Heart right ventricle (tissue), 16 donors: ENCODE measurements at regions not wholly inside any gene's neighbourhood (a gene's known extent, or its start where the extent isn't known, plus 50 kb on each side); places are given as distances from the start of the nearest gene placed in this dataset.

Experiments used
- ATAC-seq, 8 donors: fragments of 200-7000 bp; cut with Tn5 transposase; one replicate each; pipeline ENCODE4 v1.9.1; 2020; ENCODE audit warnings: mild to moderate bottlenecking in 8 of 8, moderate library complexity in 8 of 8, moderate number of reproducible peaks in 1 of 8
- DNase-seq, 2 donors: peaks; one replicate each; pipeline ENCODE4 v3.0.0-alpha.2; 2020
- H3K27ac ChIP-seq, 10 donors: fragments of 200-600 bp; sonication (generic) in 2 of 10; one replicate each; pipeline versions ENCODE4 v1.5.0 to v1.8.0; 2020 to 2022; ENCODE audit warnings: mild to moderate bottlenecking in 3 of 10
- H3K27me3 ChIP-seq, 7 donors: fragments of 200-600 bp; one replicate each; pipeline ENCODE4 v1.8.0; 2021 to 2022; ENCODE audit warnings: mild to moderate bottlenecking in 2 of 7
- H3K36me3 ChIP-seq, 9 donors: fragments of 200-600 bp; sonication (generic) in 1 of 9; one replicate each; pipeline versions ENCODE4 v1.5.0 to v1.8.0; 2020 to 2022; ENCODE audit warnings: mild to moderate bottlenecking in 2 of 9
- H3K4me1 ChIP-seq, 9 donors: fragments of 200-600 bp; sonication (generic) in 1 of 9; one replicate each; pipeline versions ENCODE4 v1.5.0 to v1.8.0; 2020 to 2022; ENCODE audit warnings: mild to moderate bottlenecking in 4 of 9
- H3K4me3 ChIP-seq, 10 donors: fragments of 200-600 bp; sonication (generic) in 2 of 10; one replicate each; pipeline versions ENCODE4 v1.5.0 to v1.8.0; 2020 to 2022; ENCODE audit warnings: mild to moderate bottlenecking in 7 of 10, moderate library complexity in 2 of 10
- H3K9me3 ChIP-seq, 11 donors: fragments of 200-600 bp in 10 of 11; sonication (generic) in 2 of 11; one replicate each; pipeline versions ENCODE4 v1.5.0 to v1.8.0; 2013 to 2022; ENCODE audit warnings: mild to moderate bottlenecking in 2 of 11, control low read depth in 1 of 11, moderate library complexity in 1 of 11
- WGBS, 2 donors: extraction: QIAGEN DNeasy Blood & Tissue Kit; methylation state at CpG; one replicate each; pipeline ENCODE4 v1.1.7; 2013; ENCODE audit warnings: inconsistent platforms in 1 of 2; 5-methylcytosine and 5-hydroxymethylcytosine counted together
- intact Hi-C, 10 donors: fragments of 100-400 bp; cut with DNase I; formaldehyde crosslinking; loops; one replicate each; pipeline versions ENCODE4 v1.11.1 to v1.14.2; 2022
- TF ChIP-seq, protein P1 (sequence below), 9 donors: fragments of 200-600 bp; sonication (generic) in 2 of 9; IDR thresholded peaks; one replicate each; pipeline versions ENCODE4 v1.5.0 to v1.8.0; 2021 to 2022; ENCODE audit warnings: antibody characterized with exemption in 9 of 9, mild to moderate bottlenecking in 5 of 9, moderate library complexity in 1 of 9
- donor health status: Arrhythmogenic right ventricular cardiomyopathy.
- donor health status: ischemic (EF 13 %, LVEDD 7.1; RV severe dilation, severe dysfunction).
- donor health status: healthy with polysubstance abuse.
- donor health status: DM: no; HTN: yes; CAD: no.
- donor health status: DM: no; HTN: no; CAD: no.
- donor health status: ischemic (EF 25% LVEDD 6.9; RV normal size, moderate dysfunction).
- donor health status: ischemic (EF 25% LVEDD 5.7; RV mildly dilated, moderate dysfunction).
- donor health status: healthy.
- donor health status: DM: yes; HTN: yes; CAD: no.
- donor health status: Ischemic cardiomyopathy.
- donor health status: ischemic (EF 35%, LVEDD 5.7; RV mildly dilated, moderate dysfunction).
- donor health status: nonischemic (EF 11% LVEDD 7.7; RV severe dilation, severe dysfunction).
- donor health status: DM: yes; HTN: yes; CAD: no.
- donor health status: PGD.
- donor health status: ischemic (EF 29% LVEDD 5.4; RV normal size, mild dysfunction).
- donor health status: nonischemic (EF 23%, LVEDD 6.1; RV moderate dilation, normal function).

DNA sequence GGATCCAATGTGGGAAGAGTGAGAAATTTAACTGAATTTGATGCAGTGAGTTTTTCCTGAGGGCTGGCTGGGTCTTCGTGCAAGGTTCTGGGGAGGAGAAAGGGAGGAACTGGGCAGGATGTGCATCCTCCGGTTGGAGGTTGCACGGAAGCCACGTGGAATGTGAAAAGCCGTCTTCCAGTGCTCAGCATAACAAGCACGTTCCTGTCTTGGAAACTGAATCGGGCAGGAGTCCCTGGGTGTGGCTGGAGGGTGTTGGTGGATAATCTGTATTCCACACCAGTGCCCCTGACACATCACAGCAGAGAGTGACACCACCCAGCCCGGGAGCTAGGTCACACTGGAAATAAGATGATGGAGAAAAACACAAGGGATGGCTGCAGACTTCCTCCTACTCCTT, 154.3 kb downstream of the C5orf15 start:
- Histone ChIP-seq H3K27ac (no peak overlapping the region), H3K36me3 (no peaks in the 10 kb centered on the region), H3K27me3 (peaks cover 0 to 12% (median 0%) of the 10 kb centered on the region in 7 donors), H3K9me3 (no peaks in the 10 kb centered on the region), H3K4me1 (peaks cover 0 to 18% (median 7%) of the 10 kb centered on the region in 9 donors), H3K4me3 (no peak overlapping the region)
- DNase-seq (no peak), ATAC-seq (no peak)
- 27 to 38% methylated on average over 8 of the region's 8 CpGs for WGBS, 2 donors
- intact Hi-C loops: no loop called here
- TF ChIP-seq, protein P1, sequence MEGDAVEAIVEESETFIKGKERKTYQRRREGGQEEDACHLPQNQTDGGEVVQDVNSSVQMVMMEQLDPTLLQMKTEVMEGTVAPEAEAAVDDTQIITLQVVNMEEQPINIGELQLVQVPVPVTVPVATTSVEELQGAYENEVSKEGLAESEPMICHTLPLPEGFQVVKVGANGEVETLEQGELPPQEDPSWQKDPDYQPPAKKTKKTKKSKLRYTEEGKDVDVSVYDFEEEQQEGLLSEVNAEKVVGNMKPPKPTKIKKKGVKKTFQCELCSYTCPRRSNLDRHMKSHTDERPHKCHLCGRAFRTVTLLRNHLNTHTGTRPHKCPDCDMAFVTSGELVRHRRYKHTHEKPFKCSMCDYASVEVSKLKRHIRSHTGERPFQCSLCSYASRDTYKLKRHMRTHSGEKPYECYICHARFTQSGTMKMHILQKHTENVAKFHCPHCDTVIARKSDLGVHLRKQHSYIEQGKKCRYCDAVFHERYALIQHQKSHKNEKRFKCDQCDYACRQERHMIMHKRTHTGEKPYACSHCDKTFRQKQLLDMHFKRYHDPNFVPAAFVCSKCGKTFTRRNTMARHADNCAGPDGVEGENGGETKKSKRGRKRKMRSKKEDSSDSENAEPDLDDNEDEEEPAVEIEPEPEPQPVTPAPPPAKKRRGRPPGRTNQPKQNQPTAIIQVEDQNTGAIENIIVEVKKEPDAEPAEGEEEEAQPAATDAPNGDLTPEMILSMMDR (IDR thresholded peaks at IDR 0.05): no peak

DNA sequence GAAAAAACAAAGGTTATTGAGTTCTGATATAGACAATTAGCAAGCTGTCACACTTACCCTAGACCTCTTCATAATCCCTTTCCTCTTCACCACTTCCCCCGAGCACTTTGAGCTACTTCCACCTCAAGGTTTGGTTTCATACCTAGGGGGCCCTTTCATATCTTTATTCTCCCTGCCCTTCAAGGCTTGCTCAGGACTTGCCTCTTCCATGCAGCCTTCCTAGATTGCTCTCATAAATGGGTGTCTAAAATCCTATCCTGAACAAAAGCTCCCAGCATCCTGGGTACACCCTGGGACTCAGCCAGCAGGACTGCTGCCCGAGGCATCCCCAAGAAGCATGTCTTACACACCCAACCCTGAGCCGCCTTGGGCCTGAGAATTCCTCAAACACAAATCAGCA, 157.3 kb downstream of the C5orf15 start:
- Histone ChIP-seq H3K9me3 (no peaks in the 10 kb centered on the region), H3K36me3 (no peaks in the 10 kb centered on the region), H3K4me3 (no peak overlapping the region), H3K4me1 (no peaks in the 10 kb centered on the region), H3K27me3 (peaks cover 0 to 24% (median 0%) of the 10 kb centered on the region in 7 donors), H3K27ac (no peak overlapping the region)
- TF ChIP-seq, protein P1 (IDR thresholded peaks at IDR 0.05): no peak
- WGBS, 2 donors: 86 to 95% methylated on average over 3 of the region's 3 CpGs
- intact Hi-C loops: no loop called here
- ATAC-seq (no peak), DNase-seq (no peak)

- Histone ChIP-seq H3K9me3 (no peaks in the 10 kb centered on the region), H3K27me3 (peaks cover 0 to 24% (median 0%) of the 10 kb centered on the region in 7 donors), H3K4me1 (no peaks in the 10 kb centered on the region), H3K36me3 (no peaks in the 10 kb centered on the region), H3K27ac (no peak overlapping the region), H3K4me3 (no peak overlapping the region)
- intact Hi-C loops: no loop called here
- ATAC-seq (no peak), DNase-seq (no peak)
- whole genome bisulfite sequencing, 2 donors: 81 to 94% methylated on average over 2 of the region's 2 CpGs
- TF ChIP-seq, protein P1 (IDR thresholded peaks at IDR 0.05): no peak
Observed at GRCh38 chr5:133809801-133810200, 158.6 kb downstream of the C5orf15 start.

- TF ChIP-seq, protein P1 (IDR thresholded peaks at IDR 0.05): no peak
- H3K27me3 ChIP-seq: peaks cover 0 to 25% (median 0%) of the 10 kb centered on the region in 7 donors
- H3K36me3 ChIP-seq: no peaks in the 10 kb centered on the region
- H3K4me3 ChIP-seq: no peak overlapping the region
- ATAC-seq (no peak), DNase-seq (no peak)
- 23 to 31% methylated on average over 4 of the region's 4 CpGs for WGBS, 2 donors
- H3K27ac ChIP-seq: no peak overlapping the region
- intact Hi-C loops: no loop called here
- peaks cover 0 to 4% (median 0%) of the 10 kb centered on the region in 9 donors for H3K4me1 ChIP-seq
- no peaks in the 10 kb centered on the region for H3K9me3 ChIP-seq
Observed at GRCh38 chr5:133807348-133807747, 161.1 kb downstream of the C5orf15 start.
